ENCODE measurements at regions not wholly inside any gene's neighbourhood (a gene's known extent, or its start where the extent isn't known, plus 50 kb on each side); places are given as distances from the start of the nearest gene placed in this dataset.

DNA sequence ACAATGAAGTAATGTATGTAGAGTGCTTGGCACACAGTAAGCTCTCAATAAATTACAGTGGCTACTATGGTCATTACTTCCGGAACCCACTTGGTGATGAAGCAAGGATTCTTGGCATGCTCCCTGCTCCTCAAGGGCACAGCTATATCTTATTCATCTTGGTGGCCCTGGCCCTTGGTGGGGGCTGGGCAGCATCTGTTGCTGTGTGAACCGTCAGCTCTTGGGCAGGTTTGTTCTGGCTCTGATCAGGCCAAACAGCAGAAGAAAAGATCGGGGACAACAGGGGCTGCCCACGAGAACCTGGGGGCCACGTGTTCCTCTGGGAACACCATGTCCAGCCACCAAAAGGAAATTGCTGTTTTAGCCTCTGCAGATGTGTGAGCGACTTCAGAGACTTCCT lies 136.9 kb upstream of the SYT13 start:
- TF ChIP-seq EP300 (IDR thresholded peaks at IDR 0.05; ENCODE audit: borderline replicate concordance) (no peak), FOXM1 (IDR thresholded peaks at IDR 0.05; ENCODE audit: borderline replicate concordance, low read depth) (no peak)
- TF ChIP-seq, protein P1, sequence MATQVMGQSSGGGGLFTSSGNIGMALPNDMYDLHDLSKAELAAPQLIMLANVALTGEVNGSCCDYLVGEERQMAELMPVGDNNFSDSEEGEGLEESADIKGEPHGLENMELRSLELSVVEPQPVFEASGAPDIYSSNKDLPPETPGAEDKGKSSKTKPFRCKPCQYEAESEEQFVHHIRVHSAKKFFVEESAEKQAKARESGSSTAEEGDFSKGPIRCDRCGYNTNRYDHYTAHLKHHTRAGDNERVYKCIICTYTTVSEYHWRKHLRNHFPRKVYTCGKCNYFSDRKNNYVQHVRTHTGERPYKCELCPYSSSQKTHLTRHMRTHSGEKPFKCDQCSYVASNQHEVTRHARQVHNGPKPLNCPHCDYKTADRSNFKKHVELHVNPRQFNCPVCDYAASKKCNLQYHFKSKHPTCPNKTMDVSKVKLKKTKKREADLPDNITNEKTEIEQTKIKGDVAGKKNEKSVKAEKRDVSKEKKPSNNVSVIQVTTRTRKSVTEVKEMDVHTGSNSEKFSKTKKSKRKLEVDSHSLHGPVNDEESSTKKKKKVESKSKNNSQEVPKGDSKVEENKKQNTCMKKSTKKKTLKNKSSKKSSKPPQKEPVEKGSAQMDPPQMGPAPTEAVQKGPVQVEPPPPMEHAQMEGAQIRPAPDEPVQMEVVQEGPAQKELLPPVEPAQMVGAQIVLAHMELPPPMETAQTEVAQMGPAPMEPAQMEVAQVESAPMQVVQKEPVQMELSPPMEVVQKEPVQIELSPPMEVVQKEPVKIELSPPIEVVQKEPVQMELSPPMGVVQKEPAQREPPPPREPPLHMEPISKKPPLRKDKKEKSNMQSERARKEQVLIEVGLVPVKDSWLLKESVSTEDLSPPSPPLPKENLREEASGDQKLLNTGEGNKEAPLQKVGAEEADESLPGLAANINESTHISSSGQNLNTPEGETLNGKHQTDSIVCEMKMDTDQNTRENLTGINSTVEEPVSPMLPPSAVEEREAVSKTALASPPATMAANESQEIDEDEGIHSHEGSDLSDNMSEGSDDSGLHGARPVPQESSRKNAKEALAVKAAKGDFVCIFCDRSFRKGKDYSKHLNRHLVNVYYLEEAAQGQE (IDR thresholded peaks at IDR 0.05; ENCODE audit: low read depth) = no peak
- TF ChIP-seq, protein P2, sequence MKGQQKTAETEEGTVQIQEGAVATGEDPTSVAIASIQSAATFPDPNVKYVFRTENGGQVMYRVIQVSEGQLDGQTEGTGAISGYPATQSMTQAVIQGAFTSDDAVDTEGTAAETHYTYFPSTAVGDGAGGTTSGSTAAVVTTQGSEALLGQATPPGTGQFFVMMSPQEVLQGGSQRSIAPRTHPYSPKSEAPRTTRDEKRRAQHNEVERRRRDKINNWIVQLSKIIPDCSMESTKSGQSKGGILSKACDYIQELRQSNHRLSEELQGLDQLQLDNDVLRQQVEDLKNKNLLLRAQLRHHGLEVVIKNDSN (IDR thresholded peaks at IDR 0.05) = no peak

All from Ishikawa (cell line).